Endodermal cell (in vitro differentiated cells): ENCODE measurements at regions not wholly inside any gene's neighbourhood (a gene's known extent, or its start where the extent isn't known, plus 50 kb on each side); places are given as distances from the start of the nearest gene placed in this dataset.

Experiments
- DNase-seq: peaks from one replicate; pipeline ENCODE4 v3.0.0-alpha.2; 2017
- H3K27ac ChIP-seq: 2 replicates; pipeline ENCODE4 v1.5.1; 2013; ENCODE audit warnings: mild to moderate bottlenecking, low read depth, low read length, moderate library complexity
- H3K27me3 ChIP-seq: 2 replicates; pipeline ENCODE4 v1.6.1; 2013; ENCODE audit warnings: mild to moderate bottlenecking, low read length, moderate library complexity; ENCODE audit not compliant: insufficient read depth, control insufficient read depth, poor library complexity, severe bottlenecking
- H3K36me3 ChIP-seq: 2 replicates; pipeline ENCODE4 v1.7.0; 2013; ENCODE audit warnings: mild to moderate bottlenecking, low read length, moderate library complexity; ENCODE audit not compliant: control insufficient read depth, insufficient read depth
- H3K4me1 ChIP-seq: one replicate; pipeline ENCODE4 v1.7.0; 2013; ENCODE audit warnings: low read length; ENCODE audit not compliant: control insufficient read depth, insufficient read depth
- H3K4me3 ChIP-seq: 2 replicates; pipeline ENCODE4 v1.5.1; 2013; ENCODE audit warnings: mild to moderate bottlenecking, low read length, moderate library complexity
- H3K9ac ChIP-seq: 2 replicates; pipeline ENCODE4 v1.6.1; 2013; ENCODE audit warnings: mild to moderate bottlenecking, low read length, moderate library complexity; ENCODE audit not compliant: poor library complexity, severe bottlenecking; ENCODE audit errors: extremely low read depth
- H3K9me3 ChIP-seq: 2 replicates; pipeline ENCODE4 v1.6.1; 2013; ENCODE audit warnings: mild to moderate bottlenecking, low read length, moderate library complexity; ENCODE audit not compliant: control insufficient read depth
- H3K27ac Mint-ChIP-seq: 2 replicates; pipeline ENCODE4 v1.8.0; 2020; ENCODE audit warnings: mixed read lengths
- H3K27me3 Mint-ChIP-seq: 2 replicates; pipeline ENCODE4 v1.8.0; 2021; ENCODE audit warnings: mild to moderate bottlenecking, mixed read lengths; ENCODE audit not compliant: insufficient read depth
- H3K36me3 Mint-ChIP-seq: 2 replicates; pipeline ENCODE4 v1.8.0; 2020; ENCODE audit warnings: low read depth, mixed read lengths
- H3K4me1 Mint-ChIP-seq: 2 replicates; pipeline ENCODE4 v1.8.0; 2020; ENCODE audit warnings: mixed read lengths
- H3K4me3 Mint-ChIP-seq: 2 replicates; pipeline ENCODE4 v1.8.0; 2020; ENCODE audit warnings: mild to moderate bottlenecking, moderate library complexity, mixed read lengths
- H3K9me3 Mint-ChIP-seq: 2 replicates; pipeline ENCODE4 v1.8.0; 2020; ENCODE audit warnings: mild to moderate bottlenecking, mixed read lengths
- CTCF ChIP-seq: fragments of 200-600 bp; sonication (generic); conservative IDR thresholded peaks from 2 replicates; pipeline ENCODE4 v1.5.0; 2021; ENCODE audit warnings: antibody characterized with exemption, mild to moderate bottlenecking
- WGBS, 2 experiments: methylation state at CpG; one replicate each; pipeline versions ENCODE4 v1.1.5 to v1.1.7; 2013; ENCODE audit warnings: missing lambda C conversion rate in 2 of 2, mixed read lengths in 1 of 2; ENCODE audit not compliant: insufficient coverage in 1 of 2, insufficient read length in 1 of 2; 5-methylcytosine and 5-hydroxymethylcytosine counted together

GRCh38 chr12:25796523-25797000 is 161.9 kb upstream of the RASSF8 start:
- Histone ChIP-seq H3K36me3 (no peaks in the 10 kb centered on the region), H3K9ac (no peak overlapping the region), H3K4me3 (no peak overlapping the region), H3K27me3 (no peaks in the 10 kb centered on the region), H3K4me1 (no peaks in the 10 kb centered on the region), H3K9me3 (no peaks in the 10 kb centered on the region), H3K27ac (no peak overlapping the region)
- Mint-ChIP-seq H3K4me3 (no peak overlapping the region), H3K36me3 (peaks cover 4% of the 10 kb centered on the region), H3K27ac (no peak overlapping the region), H3K27me3 (no peaks in the 10 kb centered on the region), H3K9me3 (peaks cover 5% of the 10 kb centered on the region), H3K4me1 (peaks cover 7% of the 10 kb centered on the region)
- no peak for DNase-seq
- TF ChIP-seq CTCF, result no peak
- 87 to 90% methylated on average over 2 of the region's 2 CpGs for WGBS, 2 experiments

- no peak overlapping the region for H3K27ac ChIP-seq
- peaks cover 7% of the 10 kb centered on the region for H3K4me1 Mint-ChIP-seq
- H3K4me3 ChIP-seq, result no peak overlapping the region
- no peak for TF ChIP-seq CTCF
- H3K27me3 ChIP-seq, result no peaks in the 10 kb centered on the region
- WGBS, 2 experiments, result 88% methylated on average over 2 of the region's 2 CpGs; no CpG with 5 or more reads in 1 of the 2 experiments
- no peak overlapping the region for H3K27ac Mint-ChIP-seq
- DNase-seq, result no peak
- H3K27me3 Mint-ChIP-seq, result no peaks in the 10 kb centered on the region
- H3K9ac ChIP-seq, result no peak overlapping the region
- no peaks in the 10 kb centered on the region for H3K36me3 ChIP-seq
- H3K9me3 ChIP-seq, result no peaks in the 10 kb centered on the region
- H3K4me1 ChIP-seq, result no peaks in the 10 kb centered on the region
- no peak overlapping the region for H3K4me3 Mint-ChIP-seq
- H3K36me3 Mint-ChIP-seq, result peaks cover 4% of the 10 kb centered on the region
- H3K9me3 Mint-ChIP-seq, result peaks cover 5% of the 10 kb centered on the region
These were observed 161.1 kb upstream of the RASSF8 start for GRCh38 chr12:25797386-25797785.

- peaks cover 5% of the 10 kb centered on the region for H3K9me3 Mint-ChIP-seq
- Histone ChIP-seq H3K27me3 (no peaks in the 10 kb centered on the region), H3K4me3 (no peak overlapping the region), H3K9ac (no peak overlapping the region), H3K27ac (no peak overlapping the region), H3K36me3 (no peaks in the 10 kb centered on the region), H3K9me3 (no peaks in the 10 kb centered on the region), H3K4me1 (no peaks in the 10 kb centered on the region)
- H3K4me3 Mint-ChIP-seq, result no peak overlapping the region
- WGBS, 2 experiments, result 95 to 100% methylated on average over 2 to 4 of the region's 4 CpGs
- peaks cover 7% of the 10 kb centered on the region for H3K4me1 Mint-ChIP-seq
- DNase-seq, result no peak
- no peak for TF ChIP-seq CTCF
- no peaks in the 10 kb centered on the region for H3K27me3 Mint-ChIP-seq
- H3K36me3 Mint-ChIP-seq, result peaks cover 4% of the 10 kb centered on the region
- H3K27ac Mint-ChIP-seq, result no peak overlapping the region
These were observed 160.5 kb upstream of the RASSF8 start for GRCh38 chr12:25797949-25798348.
